ENCODE measurements at regions not wholly inside any gene's neighbourhood (a gene's known extent, or its start where the extent isn't known, plus 50 kb on each side); places are given as distances from the start of the nearest gene placed in this dataset.

DNA sequence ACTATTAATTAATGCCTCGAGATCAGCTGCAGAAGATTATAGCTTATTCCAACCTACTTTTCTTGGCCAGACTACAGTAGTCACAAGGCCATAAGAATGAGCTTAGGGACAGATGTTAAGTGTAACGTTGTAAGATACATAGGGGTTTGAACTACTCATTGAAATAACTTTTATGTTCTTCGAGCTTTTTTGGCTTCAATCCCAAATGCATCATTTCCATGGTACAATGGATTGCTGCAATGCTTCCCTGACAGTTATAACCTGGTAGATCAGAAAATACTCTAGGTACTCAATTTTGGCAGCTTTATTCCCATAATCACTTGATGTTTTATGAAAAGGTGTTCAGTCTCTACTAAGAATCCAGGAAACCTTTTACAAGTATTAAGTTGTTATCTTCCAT lies 2216.7 kb upstream of the PCDH20 start:
- TF ChIP-seq POLR2A (IDR thresholded peaks at IDR 0.05; ENCODE audit: low read length) = no peak
- TF ChIP-seq GATA1 (IDR thresholded peaks at IDR 0.05; ENCODE audit: low read depth, low read length) = no peak
